GM18873 (cell line): ENCODE measurements at regions not wholly inside any gene's neighbourhood (a gene's known extent, or its start where the extent isn't known, plus 50 kb on each side); places are given as distances from the start of the nearest gene placed in this dataset.
"Not testable (repeated sequence)": the region's sequence is repeated elsewhere in the genome, so short reads cannot be mapped to it uniquely, and the experiment has no call there.

Source experiments
- ATAC-seq: cut with Tn5 transposase; IDR thresholded peaks from one replicate; pipeline ENCODE4 v1.9.1; 2021; ENCODE audit warnings: mild to moderate bottlenecking, moderate library complexity, moderate number of reproducible peaks; ENCODE audit not compliant: unreplicated experiment, low FRiP score

- no peak for ATAC-seq
Observed at GRCh38 chr4:23423540-23423939, 466.3 kb downstream of the PPARGC1A start.

GRCh38 chr4:23422878-23423277 lies 467.0 kb downstream of the PPARGC1A start:
- ATAC-seq: no peak

DNA sequence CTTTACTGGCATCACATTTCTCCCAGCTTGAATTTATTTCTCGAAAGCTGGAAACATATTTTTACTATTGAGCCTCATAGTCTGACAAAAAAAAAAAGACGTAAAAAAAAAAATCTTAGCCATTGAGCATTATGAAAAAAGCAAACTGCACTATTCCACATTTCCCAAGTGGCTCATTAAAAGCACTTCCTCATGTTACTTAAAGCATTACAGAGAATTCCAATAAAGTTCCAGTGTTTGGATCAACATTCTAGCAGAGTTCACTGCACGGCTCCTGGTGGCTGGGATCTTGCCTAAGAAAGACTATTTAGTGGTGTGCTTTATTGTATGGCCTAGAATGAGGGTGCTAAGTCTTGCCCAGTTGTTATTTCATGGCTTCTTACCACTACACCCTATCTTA lies 476.2 kb downstream of the PPARGC1A start:
- ATAC-seq: no peak

- no peak for ATAC-seq
Observed at GRCh38 chr4:23412701-23413100, 477.1 kb downstream of the PPARGC1A start.

DNA sequence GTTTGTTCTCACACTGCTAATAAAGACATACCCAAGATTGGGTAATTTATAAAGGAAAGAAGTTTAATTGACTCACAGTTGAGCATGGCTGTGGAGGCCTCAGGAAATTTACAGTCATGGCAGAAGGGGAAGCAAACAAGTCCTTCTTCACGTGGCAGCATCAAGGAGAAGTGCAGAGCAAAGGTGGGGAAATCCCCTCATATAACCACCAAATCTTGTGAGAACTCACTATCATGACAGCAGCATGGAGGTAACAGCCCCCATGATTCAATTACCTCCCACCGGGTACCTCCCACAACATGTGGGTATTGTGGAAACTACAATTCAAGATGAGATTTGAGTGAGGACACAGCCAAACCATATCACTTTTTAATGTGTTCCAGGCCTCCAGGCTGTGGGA lies 480.9 kb downstream of the PPARGC1A start:
- not testable (repeated sequence) for ATAC-seq

DNA sequence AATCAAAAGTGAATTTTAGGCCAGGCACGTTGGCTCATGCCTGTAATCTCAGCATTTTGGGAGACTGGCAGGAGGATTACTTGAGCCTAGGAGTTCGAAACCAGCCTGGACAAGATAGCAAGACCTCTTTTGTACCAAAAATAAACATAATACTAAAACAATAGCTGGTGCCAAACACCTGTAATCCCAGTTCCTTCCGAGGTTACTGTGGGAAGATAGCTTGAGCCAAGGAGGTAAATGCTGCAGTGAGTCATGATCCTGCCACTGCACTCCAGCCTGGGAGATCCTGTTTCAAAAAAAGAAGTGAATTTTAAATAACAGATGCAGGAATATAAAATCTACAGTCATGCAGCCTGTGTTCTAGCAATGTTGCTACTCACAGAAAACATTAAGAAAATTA lies 488.3 kb downstream of the PPARGC1A start:
- ATAC-seq: no peak

GRCh38 chr4:23392860-23393458 lies 496.9 kb downstream of the PPARGC1A start:
- ATAC-seq: no peak

- no peak for ATAC-seq
Observed at GRCh38 chr4:23390246-23390645, 499.6 kb downstream of the PPARGC1A start.

DNA sequence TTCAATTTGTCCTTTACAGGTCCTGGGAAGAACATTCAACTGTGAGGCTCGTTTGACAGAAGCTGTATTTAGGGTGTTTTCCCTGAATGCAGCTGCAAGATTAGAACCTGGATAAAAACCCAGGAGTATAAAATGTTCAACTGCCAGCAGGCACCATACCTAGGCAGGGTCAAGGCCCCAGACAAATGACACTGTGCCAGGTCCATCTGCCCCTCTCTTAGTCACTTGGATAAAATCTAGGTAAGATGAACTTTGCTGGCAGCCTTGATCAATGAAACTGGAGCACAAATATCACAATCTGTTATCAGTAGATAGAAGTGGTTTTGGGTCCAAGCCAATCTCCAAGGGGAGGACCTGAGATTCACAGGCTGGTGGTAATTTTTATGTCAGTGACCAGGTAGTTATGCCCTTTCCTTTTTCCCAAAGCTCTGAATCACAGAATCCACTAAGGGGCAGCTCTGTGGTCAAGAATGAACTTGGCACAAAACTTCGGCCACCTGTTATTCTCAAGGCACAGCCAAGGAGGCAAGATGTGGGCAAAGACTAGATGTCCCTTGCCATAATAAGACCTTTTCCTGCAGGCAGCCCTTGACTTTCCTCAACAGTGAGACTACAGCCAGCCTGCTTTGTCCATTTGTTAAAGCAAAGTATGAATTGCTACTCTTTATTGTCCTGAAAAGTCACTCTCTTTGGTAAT lies 501.0 kb downstream of the PPARGC1A start:
- ATAC-seq: no peak

DNA sequence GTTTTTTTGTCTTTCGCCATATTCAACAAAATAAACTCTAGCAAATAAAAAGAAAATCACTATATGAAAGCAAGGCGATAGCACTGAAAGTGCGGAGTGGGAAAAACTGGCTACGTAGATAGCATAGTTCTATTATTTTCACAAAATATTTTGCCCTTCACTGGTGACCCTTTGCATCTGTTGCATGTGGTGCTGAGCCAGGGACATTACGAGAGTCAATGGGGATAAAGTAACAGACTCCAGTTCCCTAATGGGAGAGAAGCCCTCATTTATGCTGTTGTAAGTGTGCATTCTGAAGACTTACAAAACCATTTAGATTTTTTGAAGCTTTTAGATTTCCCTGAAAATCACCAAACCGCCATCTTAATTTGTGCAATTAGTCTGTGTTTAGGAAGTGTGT lies 501.6 kb downstream of the PPARGC1A start:
- ATAC-seq: no peak

- no peak for ATAC-seq
Observed at GRCh38 chr4:23384741-23385140, 505.1 kb downstream of the PPARGC1A start.

DNA sequence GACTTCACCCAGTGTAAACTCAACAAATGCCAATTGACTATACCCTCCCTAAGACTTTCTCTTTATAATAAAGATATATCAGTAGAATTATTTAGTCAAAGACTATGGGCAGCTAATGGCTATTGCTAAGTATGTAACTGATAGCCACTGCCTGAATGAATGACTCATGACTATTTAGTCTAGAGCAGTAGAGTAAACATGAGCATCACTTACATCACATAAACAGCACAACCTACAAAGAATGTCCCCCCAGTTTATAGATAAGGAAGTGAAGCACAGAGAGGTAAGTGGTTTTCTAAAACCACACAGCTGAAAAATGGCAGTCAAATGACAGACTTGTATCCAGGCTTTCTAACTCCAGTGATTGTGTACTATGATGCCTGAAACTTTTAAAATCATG lies 507.0 kb downstream of the PPARGC1A start:
- ATAC-seq: no peak

DNA sequence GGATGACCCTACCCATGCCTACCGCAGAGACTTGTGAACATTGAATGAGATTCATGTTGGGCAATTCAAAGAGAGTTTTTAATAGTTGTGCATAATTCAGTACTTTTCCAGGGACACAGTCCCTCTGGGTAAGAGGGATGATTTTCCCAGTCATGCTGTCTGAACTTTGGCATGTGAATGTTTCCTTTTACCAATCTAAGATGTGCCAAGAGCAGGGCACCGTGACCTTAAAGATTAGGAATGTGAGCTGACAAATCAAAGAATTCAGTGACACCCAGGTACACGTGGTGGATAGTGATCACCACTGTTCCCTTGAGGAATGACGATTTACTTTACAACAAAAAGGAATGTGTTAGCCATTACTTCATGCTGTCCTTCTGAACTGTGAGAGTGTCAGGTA lies 515.6 kb downstream of the PPARGC1A start:
- ATAC-seq: no peak

DNA sequence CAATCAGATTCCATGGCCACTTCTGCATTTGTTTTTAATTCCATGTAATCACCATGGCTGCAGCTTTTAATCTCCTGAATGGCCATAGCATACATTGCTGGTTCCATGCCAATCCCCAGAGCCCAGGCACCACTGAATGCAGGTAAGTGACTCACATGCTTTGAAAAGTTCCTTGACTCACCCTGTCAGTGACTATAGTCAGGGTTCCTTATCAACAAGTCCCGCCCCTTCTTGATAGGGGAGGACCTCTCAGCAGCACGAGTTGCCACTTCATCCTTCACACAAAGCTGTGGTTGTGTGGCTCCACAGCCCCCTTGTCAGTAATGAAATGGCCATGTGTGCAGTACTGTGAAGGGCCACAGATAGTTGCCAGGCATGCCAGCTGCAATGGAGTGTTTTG lies 516.6 kb downstream of the PPARGC1A start:
- ATAC-seq: no peak

GRCh38 chr4:23371533-23371932 lies 518.3 kb downstream of the PPARGC1A start:
- no peak for ATAC-seq

DNA sequence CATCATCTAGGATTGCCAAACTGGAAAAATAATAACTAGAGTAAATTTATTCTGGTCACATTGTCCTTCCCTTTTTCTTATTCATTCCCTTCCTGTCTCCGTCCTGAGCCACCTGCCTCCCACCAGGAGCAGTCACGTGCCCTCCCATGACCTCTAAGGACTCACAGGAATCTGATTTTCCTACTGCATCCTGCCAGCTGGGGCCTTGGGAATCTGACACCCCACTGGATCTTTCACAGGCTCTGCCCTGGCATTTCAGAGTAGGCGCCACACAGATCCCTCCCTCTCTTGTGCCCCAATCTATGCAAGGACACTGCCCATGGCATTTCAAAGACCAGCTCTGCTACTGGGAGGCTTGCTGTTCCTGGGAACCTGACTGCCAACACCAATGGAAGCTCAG lies 520.5 kb downstream of the PPARGC1A start:
- ATAC-seq: no peak

GRCh38 chr4:23368081-23368697 lies 521.7 kb downstream of the PPARGC1A start:
- no peak for ATAC-seq

GRCh38 chr4:23366557-23366906 lies 523.3 kb downstream of the PPARGC1A start:
- no peak for ATAC-seq

GRCh38 chr4:23365871-23366556 lies 523.8 kb downstream of the PPARGC1A start:
- no peak for ATAC-seq

DNA sequence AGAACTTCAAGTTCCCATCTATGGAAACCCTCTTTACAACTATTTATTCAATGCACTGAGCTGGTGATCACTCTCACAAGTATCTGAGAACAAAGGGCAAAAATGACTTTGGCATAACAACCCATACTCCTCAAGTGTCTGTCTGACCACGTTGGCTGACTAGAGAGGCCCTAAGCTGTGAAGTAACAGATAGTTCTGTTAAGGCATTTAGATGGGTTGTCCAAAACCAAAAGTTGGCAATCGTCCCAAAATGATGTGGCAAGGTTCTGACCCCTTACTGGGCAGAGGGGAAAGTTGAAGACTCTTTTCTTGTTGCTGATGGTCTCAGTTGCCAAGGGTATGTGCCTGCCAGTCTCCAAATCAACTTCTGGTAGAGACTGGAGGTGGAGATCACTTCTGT lies 524.8 kb downstream of the PPARGC1A start:
- ATAC-seq: no peak

- no peak for ATAC-seq
Observed at GRCh38 chr4:23364167-23364566, 525.7 kb downstream of the PPARGC1A start.

- ATAC-seq: no peak
Observed at GRCh38 chr4:23361453-23361852, 528.4 kb downstream of the PPARGC1A start.
